Skeletal muscle tissue (tissue), 3 donors: ENCODE measurements at regions not wholly inside any gene's neighbourhood (a gene's known extent, or its start where the extent isn't known, plus 50 kb on each side); places are given as distances from the start of the nearest gene placed in this dataset.

Experiments used
- H3K27ac ChIP-seq: one replicate; pipeline ENCODE4 v1.7.0; 2013; ENCODE audit warnings: mild to moderate bottlenecking, low read depth, low read length, inconsistent platforms
- H3K27me3 ChIP-seq, 3 donors: one replicate each; pipeline ENCODE4 v1.7.0; 2013; ENCODE audit warnings: low read length in 3 of 3; ENCODE audit not compliant: control insufficient read depth in 3 of 3, insufficient read depth in 3 of 3
- H3K36me3 ChIP-seq, 3 donors: one replicate each; pipeline ENCODE4 v1.7.0; 2013; ENCODE audit warnings: low read length in 3 of 3; ENCODE audit not compliant: control insufficient read depth in 3 of 3, insufficient read depth in 3 of 3
- H3K4me1 ChIP-seq, 3 donors: one replicate each; pipeline ENCODE4 v1.7.0; 2013; ENCODE audit warnings: low read length in 3 of 3, mild to moderate bottlenecking in 3 of 3; ENCODE audit not compliant: control insufficient read depth in 3 of 3, insufficient read depth in 3 of 3
- H3K4me3 ChIP-seq, 3 donors: one replicate each; pipeline ENCODE4 v1.7.0; 2013; ENCODE audit warnings: low read length in 3 of 3
- H3K9ac ChIP-seq, 3 donors: one replicate each; pipeline ENCODE4 v1.7.0; 2013; ENCODE audit warnings: low read length in 3 of 3, mild to moderate bottlenecking in 3 of 3, moderate library complexity in 2 of 3, low read depth in 1 of 3
- H3K9me3 ChIP-seq, 3 donors: one replicate each; pipeline ENCODE4 v1.7.0; 2013; ENCODE audit warnings: low read length in 3 of 3; ENCODE audit not compliant: control insufficient read depth in 3 of 3
- donor health status: Osteomylitis.

- Histone ChIP-seq H3K9ac (no peak overlapping the region), H3K27ac (no peak overlapping the region), H3K27me3 (no peaks in the 10 kb centered on the region), H3K4me1 (no peaks in the 10 kb centered on the region), H3K9me3 (no peaks in the 10 kb centered on the region), H3K36me3 (no peaks in the 10 kb centered on the region), H3K4me3 (no peak overlapping the region)
Observed at GRCh38 chr10:2478656-2479055, 588.7 kb upstream of the PFKP start.

- Histone ChIP-seq H3K27me3 (no peaks in the 10 kb centered on the region), H3K27ac (no peak overlapping the region), H3K9me3 (peaks cover 0 to 2% (median 0%) of the 10 kb centered on the region in 3 donors), H3K4me1 (no peaks in the 10 kb centered on the region), H3K4me3 (no peak overlapping the region), H3K9ac (no peak overlapping the region), H3K36me3 (no peaks in the 10 kb centered on the region)
Observed at GRCh38 chr10:2476812-2477553, 590.4 kb upstream of the PFKP start.

- H3K4me1 ChIP-seq = no peaks in the 10 kb centered on the region
- no peak overlapping the region for H3K4me3 ChIP-seq
- no peaks in the 10 kb centered on the region for H3K36me3 ChIP-seq
- no peak overlapping the region for H3K27ac ChIP-seq
- H3K27me3 ChIP-seq = no peaks in the 10 kb centered on the region
- no peak overlapping the region for H3K9ac ChIP-seq
- H3K9me3 ChIP-seq = peaks cover 0 to 2% (median 0%) of the 10 kb centered on the region in 3 donors
Observed at GRCh38 chr10:2476218-2476811, 591.0 kb upstream of the PFKP start.

DNA sequence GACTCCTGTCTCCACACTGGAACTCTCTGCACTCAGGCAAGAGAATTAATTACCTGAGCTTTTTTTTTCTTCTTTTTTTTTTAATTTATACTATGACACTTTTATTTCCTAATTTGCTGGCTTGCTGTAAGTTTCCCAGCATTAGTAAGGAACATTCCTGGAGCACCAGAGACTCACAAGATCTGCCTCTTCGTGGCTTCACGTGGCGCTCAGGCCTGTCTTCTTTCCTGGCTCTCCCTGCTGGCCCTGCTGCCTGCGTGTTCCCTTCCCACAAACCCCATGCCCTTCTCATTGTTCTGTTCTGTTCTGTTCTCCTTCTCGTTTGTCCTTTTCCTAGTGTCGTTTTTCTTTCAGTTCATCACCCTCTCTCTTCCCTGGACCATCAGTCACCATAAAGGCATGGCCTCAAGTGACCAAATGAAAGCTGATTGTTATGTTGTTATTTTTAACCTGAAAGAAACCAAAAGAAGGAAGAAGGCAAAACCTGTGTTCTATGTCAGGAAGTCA, 591.6 kb upstream of the PFKP start:
- H3K27me3 ChIP-seq = no peaks in the 10 kb centered on the region
- H3K9ac ChIP-seq = no peak overlapping the region
- H3K27ac ChIP-seq = no peak overlapping the region

GRCh38 chr10:2471811-2472210, 595.5 kb upstream of the PFKP start:
- Histone ChIP-seq H3K4me3 (no peak overlapping the region), H3K27ac (no peak overlapping the region), H3K36me3 (no peaks in the 10 kb centered on the region), H3K9me3 (peaks cover 0 to 2% (median 0%) of the 10 kb centered on the region in 3 donors), H3K4me1 (no peaks in the 10 kb centered on the region), H3K9ac (no peak overlapping the region), H3K27me3 (no peaks in the 10 kb centered on the region)

More for the DNA sequence above, 591.6 kb upstream of the PFKP start:
- Histone ChIP-seq H3K4me1 (no peaks in the 10 kb centered on the region), H3K9me3 (peaks cover 0 to 2% (median 0%) of the 10 kb centered on the region in 3 donors), H3K4me3 (no peak overlapping the region), H3K36me3 (no peaks in the 10 kb centered on the region)

GRCh38 chr10:2469802-2470201, 597.5 kb upstream of the PFKP start:
- Histone ChIP-seq H3K9ac (no peak overlapping the region), H3K27ac (no peak overlapping the region), H3K9me3 (peaks cover 0 to 5% (median 2%) of the 10 kb centered on the region in 3 donors), H3K36me3 (no peaks in the 10 kb centered on the region), H3K4me1 (no peaks in the 10 kb centered on the region), H3K4me3 (no peak overlapping the region), H3K27me3 (no peaks in the 10 kb centered on the region)

- H3K27ac ChIP-seq = no peak overlapping the region
- H3K36me3 ChIP-seq = no peaks in the 10 kb centered on the region
- H3K9ac ChIP-seq = no peak overlapping the region
- H3K4me3 ChIP-seq = no peak overlapping the region
- H3K4me1 ChIP-seq = no peaks in the 10 kb centered on the region
- no peaks in the 10 kb centered on the region for H3K27me3 ChIP-seq
- peaks cover 0 to 5% (median 0%) of the 10 kb centered on the region in 3 donors for H3K9me3 ChIP-seq
Observed at GRCh38 chr10:2464483-2464882, 602.9 kb upstream of the PFKP start.

DNA sequence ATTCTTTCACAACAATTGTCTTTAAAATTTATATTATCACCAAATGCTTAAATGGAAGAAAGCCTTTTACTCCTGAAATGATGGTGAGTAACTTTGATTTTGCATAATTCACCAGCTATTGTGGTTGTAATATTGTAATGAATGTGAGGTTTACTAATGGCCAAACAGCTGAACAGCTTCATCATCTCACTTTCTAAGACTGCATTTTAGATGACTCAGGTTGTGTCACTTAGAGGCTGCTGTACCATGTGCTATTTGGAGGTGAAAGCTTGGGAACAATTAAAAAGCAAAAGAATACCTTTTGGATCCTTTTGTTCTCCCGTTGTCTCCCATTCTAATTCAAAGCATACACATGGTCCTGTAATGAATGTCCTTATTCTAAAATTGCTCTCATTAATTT, 604.0 kb upstream of the PFKP start:
- Histone ChIP-seq H3K4me3 (no peak overlapping the region), H3K27me3 (no peaks in the 10 kb centered on the region), H3K4me1 (no peaks in the 10 kb centered on the region), H3K27ac (no peak overlapping the region), H3K9me3 (peaks cover 0 to 5% (median 0%) of the 10 kb centered on the region in 3 donors), H3K36me3 (no peaks in the 10 kb centered on the region), H3K9ac (no peak overlapping the region)

- H3K9ac ChIP-seq = no peak overlapping the region
- H3K9me3 ChIP-seq = peaks cover 0 to 5% (median 0%) of the 10 kb centered on the region in 3 donors
- H3K27ac ChIP-seq = no peak overlapping the region
- no peaks in the 10 kb centered on the region for H3K4me1 ChIP-seq
- no peaks in the 10 kb centered on the region for H3K27me3 ChIP-seq
- no peak overlapping the region for H3K4me3 ChIP-seq
- H3K36me3 ChIP-seq = no peaks in the 10 kb centered on the region
Observed at GRCh38 chr10:2462581-2462980, 604.8 kb upstream of the PFKP start.

- Histone ChIP-seq H3K36me3 (no peaks in the 10 kb centered on the region), H3K9me3 (peaks cover 0 to 5% (median 0%) of the 10 kb centered on the region in 3 donors), H3K27ac (no peak overlapping the region), H3K27me3 (no peaks in the 10 kb centered on the region), H3K9ac (no peak overlapping the region), H3K4me3 (no peak overlapping the region), H3K4me1 (no peaks in the 10 kb centered on the region)
Observed at GRCh38 chr10:2460812-2461211, 606.5 kb upstream of the PFKP start.
